ENCODE measurements at regions not wholly inside any gene's neighbourhood (a gene's known extent, or its start where the extent isn't known, plus 50 kb on each side); places are given as distances from the start of the nearest gene placed in this dataset.
"Not testable (repeated sequence)": the region's sequence is repeated elsewhere in the genome, so short reads cannot be mapped to it uniquely, and the experiment has no call there.

DNA sequence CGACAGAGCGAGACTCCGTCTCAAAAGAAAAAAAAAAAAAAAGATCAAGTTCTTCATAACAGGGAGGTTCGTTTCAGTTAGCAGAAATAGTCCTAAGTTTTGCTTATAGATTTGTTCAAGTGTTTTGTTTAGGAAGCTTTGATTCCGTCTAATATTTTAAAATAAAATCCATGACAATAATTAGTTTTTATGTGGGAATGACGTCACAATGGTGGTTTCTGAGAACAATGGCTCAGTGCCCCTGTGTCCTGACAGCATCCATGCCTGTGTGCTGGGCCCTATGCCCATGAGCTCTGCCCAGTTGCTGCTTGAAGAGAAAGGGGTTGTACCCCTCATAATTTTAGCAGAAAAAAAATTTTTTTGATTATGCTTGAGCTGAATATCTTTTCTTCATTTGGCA lies 134.0 kb downstream of the SST start:
- DNase-seq, result no peak

DNA sequence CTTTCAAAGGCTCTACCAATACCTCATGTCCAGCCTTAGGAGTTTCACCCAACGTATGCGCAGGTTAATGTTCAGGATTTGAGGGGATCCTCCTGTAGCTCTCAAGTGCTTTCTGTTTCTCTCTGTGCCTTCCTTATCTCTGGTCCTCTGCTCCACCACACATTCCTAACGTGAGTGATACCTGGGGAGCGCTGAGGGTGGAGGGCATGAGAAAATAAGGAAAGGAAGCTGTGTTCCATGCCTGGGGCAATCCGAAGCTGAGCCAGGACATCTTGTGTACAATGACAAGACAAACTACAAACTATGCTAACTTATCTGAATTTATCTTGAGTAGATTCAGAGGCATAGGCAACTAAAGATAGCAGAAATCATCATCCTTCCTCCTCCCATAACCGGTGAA lies 136.4 kb downstream of the SST start:
- DNase-seq, result no peak

DNA sequence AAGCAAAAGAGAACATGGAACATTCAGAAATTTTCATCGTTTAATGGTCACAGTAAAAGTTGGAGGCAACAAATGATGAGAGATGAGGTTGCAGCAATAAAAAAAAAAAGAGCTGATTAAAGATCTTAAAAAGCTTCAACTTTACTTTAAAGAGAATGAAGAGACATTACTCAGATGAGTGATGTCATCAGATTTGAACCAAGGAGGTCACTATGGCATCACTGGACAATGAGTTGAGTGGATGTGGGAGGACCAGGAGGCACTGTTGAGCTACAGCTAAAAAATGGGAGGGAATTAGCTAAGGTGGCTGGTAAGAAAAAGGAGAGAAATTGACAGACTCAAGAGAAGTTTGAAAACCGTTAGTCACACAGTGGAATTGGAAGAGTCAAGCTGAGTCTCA lies 138.4 kb downstream of the SST start:
- no peak for DNase-seq

DNA sequence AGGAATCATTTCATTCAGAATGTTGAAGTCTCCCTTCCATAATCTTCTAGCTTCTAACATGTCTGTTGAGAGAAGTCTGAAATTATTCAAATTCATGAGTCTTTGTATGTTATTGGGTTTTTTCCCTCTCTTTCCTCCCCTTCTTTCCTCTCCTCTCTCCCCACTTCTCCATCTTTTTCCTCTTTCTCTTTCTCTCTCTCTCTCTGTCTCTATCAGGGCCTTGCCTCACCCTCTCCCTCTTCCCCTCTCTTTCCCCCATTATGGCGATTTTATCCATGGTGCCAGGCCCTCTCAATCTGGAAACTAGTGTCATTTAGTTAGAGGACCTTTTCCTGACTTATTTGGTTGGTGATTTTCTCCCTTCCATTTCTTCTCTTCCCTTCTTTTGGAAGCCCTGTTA lies 147.3 kb downstream of the SST start:
- no peak for DNase-seq

DNA sequence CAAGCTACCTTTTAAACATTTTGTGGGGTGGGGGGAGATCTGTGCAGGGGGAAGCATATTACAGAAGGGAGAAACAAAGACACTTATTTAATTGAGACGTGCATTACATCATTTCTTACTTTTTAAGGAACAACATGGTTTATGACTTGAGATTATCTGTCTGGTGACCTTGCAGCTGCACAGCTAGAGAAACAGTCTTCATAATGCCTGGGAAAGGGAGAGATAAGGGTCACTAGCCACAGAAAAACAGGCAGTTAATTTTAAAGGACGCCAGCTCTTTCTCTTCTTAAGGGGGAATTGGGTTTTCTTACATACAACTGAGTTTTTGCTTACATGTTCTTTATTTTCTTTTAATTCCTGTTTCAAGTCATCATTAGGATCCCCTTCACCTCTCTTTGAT lies 147.9 kb downstream of the SST start:
- DNase-seq, result no peak

DNA sequence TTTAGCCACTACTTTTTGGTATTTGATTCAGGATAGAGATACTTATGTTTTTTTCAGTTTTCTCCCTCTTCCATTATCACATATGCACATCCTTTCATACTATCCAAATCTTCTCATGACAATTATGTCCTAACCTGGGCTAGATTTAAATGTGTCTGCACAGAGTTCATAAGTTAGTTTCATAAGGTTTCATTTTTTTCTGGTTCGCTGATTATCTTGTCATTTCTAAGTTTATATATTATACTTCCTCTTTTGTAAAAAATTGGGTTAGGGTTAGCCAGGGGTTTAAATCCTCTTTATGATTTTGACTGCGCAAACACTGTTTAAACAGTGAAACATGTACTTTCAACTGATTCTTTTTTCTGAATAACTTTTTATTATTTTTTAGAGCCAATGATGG lies 148.6 kb downstream of the SST start:
- DNase-seq, result no peak

DNA sequence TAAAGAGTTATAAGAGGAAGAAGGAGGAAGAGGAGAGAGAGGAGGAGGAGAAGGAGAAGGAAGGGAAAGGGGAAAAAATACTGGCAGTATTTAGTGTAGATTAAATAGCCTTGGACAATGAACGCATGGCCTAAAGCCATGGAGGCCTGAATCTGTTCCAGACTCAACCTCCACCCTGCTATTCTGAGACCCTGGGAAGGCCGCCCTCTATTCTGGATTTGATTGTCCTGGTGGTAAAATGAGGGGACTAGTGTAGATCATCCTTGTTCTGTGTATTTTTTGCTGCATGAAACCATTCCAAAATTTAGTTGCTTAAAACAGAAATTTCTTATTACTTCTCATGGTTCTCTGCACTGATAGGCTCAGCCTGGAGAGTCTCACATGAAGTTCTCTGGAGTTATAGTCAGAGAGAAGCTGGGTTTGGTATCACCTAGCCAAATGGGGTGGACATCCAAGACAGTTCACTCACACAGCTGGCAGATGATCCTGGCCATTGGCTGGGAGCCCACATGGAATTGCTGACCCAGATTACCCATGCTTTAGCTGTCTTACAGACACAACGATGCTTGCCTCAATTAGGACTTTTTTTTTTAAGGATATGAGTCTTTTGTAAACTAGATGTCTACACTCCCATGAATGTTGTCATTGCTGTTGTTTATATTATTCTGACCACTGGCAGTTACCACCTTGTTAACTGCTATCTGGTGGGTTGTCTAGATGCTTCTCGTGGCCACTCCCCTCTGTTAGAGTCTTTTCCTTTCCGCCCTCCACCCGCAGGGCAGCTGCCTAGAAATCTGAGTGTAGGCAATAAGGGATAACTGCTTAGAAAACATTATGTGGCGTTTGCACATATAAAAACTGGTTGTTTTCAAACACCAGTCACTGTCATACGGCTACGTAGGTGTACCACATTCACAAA lies 149.9 kb downstream of the SST start:
- no peak for DNase-seq

DNA sequence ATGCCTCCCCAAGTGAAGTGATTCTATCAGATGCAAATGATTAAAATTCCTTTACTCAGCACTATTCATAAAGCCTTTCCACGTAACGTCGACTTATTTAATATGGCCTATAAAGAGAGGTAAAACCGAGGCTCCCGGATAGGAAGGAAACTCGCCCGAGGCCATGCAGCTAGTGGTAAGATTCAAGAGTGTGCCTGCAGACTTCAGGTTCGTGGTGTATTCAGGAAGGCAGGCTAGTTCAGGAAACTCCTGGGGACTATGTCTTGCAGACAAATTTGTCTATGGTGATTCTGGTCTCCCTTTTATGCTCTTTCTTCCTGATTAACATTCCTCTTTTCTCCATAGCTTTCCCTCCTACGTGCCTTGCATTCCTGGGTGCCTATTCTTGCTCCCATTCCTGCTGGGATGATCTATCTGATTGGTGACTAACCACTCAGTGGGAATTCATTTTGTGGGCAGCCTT lies 150.7 kb downstream of the SST start:
- no peak for DNase-seq

DNA sequence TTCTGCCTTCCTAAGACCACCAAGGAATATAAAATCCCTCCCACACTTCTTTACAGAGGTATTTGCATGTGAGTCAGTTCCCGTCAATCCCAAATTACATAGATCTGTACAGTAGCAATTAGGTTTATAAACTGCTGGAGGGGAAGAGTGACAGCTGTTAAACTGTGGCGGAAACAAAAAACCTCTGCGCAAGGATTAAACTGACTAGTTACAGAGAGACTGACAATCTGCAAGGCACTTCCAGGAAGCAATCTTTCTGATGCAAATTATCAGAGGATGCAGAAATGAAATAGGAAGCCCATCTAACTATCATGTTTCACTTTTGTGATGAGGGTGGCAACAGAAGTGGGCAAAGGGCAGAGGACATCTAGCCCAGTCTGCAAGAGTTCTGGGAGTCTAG lies 150.4 kb downstream of the RTP4 start:
- DNase-seq, result no peak

DNA sequence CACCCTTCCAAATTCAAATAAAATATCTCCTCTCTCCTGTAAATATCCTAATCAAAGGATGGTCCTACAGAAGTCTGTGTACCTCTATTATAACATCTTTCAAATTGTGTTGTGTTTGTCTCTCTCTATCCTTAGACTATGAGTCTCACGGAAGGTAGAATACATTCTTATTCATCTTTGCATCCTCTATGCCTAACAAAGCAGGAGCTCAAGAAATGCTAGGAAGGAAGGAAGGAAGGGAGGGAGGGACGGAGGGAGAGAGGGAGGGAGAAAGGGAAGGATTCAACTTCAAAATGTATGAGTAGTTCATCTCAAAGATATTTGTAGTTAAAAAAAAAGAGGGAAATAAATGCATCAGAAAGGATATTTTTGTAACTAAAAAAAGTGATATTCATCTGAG lies 150.0 kb downstream of the RTP4 start:
- no peak for DNase-seq

DNA sequence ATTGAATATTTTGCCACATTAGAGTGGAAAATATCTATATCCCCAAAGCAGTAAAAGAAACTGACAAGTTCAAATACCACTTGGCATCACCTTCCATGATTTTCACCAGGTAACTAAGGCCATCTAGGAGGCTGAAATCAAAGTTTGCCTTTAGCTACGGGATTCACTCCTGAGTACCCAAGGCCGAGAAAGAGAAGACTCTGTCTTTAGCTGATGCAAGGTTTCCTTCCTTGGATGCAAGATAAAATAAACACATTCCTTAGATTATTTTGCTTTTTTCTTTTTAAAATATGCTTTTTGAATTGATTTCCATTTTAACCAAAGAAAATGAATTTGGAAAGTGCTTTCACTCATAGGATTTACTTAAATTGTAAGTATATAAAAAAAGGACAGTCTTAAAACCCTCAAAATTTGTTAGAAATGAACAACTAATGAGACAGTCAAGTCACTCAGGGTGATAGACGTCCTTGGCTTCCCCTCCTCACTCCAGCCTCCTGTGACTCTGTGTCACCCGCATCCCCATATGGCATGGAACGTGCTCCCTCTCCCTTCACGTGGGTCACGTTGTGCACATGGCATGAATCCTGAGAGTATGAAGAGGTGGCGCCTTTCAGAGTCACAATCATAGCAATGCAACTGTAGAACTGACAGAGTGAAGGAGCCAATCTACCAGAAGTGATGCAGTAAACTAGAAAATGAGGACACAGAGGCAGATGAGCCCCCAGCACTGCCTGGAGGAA lies 148.4 kb downstream of the RTP4 start:
- DNase-seq, result no peak

DNA sequence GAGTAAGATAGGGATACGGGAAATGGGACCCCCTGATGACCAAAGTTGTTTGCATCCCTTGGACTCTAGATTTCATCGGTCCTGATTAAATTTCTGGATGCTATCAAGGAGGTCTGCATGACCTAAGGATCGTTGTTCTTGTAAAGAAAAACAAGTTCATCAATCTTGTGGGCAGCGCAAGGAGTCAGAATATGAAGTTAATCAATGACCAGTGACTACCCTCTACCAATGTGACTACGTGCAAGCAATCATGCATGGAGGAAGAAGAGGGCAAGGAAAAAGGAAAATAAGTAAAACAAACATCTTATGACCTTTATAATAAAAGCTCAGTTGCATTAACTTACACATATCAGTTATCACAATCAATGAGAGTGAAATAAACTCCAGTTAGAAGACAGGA lies 139.7 kb downstream of the RTP4 start:
- DNase-seq, result no peak

DNA sequence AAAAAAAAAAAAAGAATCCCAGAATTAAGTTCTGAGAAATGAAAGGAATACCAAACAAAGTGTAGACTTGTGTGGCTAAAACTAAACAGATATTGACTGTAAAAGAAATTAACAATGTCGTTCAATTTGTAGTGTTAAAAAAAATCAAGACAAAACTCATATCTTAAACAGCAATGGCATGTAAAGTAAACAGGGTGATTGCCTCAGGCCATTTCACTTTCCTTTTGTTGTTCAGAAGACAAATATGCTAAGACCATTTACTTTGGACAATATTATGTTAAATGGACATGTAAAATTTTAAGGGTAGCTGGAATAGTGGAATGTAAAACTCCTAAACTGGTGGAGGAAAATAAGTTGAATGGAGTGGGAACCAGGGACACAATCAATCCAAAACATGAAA lies 139.1 kb downstream of the RTP4 start:
- no peak for DNase-seq

DNA sequence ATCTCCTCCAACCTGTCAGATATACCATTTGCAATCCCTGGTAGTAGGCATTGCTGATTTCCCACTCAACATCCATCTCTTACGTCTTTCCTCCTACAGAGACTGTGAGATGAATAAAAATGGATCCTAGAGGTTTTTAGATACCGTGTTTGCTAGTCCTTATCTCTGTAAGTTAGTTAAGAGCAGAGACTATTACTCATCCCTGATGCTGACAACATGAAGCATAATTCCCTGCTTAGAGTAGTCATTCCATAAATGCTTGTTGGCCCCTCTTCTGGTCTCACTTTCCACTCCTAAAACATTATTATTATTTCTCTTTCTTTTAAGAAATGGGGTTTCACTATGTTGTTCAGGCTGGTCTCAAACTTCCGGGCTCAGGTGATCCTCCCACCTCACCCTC lies 136.2 kb downstream of the RTP4 start:
- no peak for DNase-seq

DNA sequence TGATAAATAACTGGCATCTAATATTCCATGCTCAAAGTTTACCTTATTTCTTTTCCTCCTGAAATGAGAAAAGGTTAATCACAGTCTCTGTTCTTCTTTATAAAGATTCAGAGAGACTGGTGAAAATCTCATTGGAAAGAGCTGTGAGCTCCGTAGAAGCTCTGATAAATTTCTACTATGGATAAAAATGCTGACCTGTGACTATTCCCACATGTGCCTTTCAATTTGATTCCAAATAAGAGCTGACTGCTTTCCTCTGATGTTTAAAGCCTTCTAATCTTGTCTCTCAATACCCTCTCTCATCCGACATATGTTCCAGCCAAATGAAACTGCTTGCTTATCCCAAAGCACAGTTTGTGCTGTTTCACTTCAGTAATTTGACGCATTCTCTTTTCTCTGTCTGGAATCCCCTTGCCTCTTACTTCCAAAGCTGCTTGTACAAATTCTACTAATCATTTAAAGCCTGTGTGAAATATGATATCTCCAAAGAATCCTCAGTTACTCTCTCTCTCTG lies 130.1 kb downstream of the RTP4 start:
- no peak for DNase-seq

DNA sequence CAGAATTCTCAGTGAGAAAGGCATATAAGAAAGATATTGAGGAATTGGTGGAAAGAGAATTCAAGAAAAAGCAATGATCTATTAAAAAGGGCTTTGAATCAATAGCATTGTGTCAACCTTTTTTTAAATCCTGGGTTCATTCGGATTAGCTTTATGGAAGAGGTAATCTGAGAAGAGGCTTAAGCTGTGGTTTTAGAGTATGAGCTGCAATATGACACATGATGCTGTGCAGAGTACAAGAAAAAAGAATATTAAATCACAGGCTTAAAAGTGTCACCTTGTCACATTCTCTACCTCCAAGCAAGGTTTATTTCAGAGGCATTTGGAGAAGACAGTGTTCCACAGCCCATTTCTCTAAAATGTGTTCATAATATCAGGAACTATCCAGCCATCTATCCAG lies 128.9 kb downstream of the RTP4 start:
- no peak for DNase-seq

DNA sequence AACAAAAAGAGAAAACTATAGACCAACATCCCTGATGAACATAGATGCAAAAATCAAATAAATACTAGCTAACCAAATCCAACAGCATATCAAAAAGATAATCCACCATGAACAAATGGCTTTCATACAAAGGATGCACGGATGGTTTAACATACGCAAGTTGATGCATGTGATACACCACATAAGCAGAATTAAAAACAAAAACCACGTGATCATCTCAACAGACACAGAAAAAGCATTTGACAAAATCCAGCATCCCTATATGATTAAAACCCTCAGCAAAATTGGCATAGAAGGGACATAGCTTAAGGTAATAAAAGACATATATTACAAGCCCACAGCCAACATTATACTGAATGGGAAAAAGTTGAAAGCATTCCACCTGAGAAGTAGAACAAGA lies 125.9 kb downstream of the RTP4 start:
- DNase-seq, result not testable (repeated sequence)

DNA sequence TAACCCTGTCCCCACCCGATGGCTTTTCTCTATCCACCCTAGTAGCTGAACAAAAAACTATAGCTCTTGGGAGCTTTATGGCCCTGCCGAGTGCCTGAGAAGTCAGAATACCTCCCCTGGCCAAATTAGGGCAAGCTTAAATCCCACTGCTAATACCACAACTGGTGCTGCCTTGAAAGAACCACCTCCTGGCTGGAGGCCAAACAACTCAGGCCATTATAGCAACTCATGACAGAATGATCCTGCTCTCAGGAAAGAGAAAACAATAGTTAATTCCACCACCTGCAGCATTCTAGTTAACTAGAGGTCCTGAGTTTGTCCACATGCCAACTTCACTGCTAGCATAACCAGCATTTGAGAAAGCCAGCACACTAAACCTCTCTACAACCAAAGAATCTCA lies 123.2 kb downstream of the RTP4 start:
- no peak for DNase-seq

DNA sequence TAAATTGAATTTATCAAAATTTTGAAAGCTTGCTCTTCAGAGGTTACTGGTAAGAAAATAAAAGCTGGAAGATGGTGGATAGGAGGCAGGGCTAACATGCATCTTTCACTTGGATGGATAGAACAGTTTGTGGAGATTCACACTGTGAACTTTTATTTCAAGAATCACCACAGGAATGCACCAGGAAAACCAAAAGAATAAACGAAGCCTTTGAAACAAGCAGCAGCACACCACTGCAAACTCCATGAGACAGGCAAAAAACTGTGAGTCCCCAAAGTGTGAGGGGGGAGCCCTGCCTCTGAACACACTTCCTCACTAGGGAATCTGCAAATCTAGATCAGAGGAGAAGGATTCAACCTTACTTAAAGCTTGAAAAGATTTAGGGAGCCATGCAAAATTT lies 122.2 kb downstream of the RTP4 start:
- no peak for DNase-seq

DNA sequence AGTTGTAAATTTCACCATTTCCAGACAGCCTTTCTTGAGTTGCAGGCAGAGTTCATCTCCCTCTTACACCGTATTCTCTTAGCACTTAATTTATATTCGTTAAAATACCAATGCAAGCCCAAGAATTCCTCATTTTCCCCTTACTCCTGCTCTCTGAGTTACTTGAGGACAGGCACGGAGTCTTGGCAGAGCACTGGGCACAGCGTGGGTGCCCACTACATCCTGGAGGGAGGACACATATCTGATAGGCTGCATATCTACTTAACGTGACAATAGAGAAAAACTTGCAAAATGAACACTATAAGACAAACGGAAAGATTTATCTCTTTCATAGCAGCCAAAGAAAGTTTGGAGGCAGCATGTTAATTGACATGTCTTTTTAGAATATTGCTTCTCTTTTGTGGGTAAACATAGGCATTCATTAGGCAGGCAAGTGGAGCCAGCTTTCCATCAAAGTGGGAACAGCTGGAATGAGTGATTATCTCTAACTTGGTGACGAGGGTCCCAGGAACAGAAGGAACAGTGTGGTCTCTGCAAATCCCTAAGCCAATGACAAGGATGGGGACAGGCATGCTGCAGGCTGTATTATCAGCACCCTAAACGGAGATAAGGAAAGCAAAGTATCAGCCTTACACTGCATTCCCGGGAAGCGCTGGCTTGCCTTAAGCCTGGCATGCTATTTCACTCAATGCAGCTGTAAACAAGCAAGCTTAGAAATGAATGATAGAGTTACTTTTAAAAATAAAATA lies 116.5 kb downstream of the RTP4 start:
- no peak for DNase-seq

DNA sequence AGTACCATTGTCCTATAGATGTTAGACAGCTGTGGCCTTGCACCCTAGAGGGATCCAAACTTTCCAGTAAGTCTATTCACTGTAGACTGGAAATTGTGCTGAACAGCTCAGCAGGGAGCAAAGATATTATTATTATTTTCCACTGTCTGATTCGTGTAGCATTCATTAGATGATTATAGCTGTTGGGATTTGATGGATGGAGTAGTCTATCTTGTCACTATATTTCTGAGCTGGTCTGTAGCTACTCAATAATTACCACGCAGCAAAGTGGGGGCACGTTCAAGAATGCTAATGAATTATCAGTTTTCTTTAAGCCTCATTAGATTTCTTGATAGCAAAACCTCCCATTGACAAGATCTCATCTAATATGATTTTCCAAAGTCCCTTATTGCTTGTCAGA lies 113.2 kb downstream of the RTP4 start:
- no peak for DNase-seq

DNA sequence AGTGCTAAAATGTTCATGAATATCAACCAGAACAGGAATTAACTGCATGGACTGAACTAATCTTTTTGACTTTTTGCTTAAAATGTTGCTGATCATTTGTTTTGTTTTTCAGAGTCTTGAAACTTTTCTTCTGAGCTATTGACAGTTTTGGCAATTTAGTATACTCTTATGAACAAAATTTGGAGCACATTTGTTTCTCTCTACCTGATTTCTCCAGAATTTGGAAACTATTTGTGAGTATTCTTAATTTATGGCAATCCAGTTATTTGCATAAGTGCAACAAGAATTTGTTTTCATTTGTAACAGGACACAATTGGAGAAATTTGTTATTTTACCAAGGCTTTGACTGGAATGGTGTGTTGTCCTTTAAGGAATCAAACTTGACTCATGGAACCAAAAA lies 107.4 kb downstream of the RTP4 start:
- DNase-seq, result not testable (repeated sequence)

DNA sequence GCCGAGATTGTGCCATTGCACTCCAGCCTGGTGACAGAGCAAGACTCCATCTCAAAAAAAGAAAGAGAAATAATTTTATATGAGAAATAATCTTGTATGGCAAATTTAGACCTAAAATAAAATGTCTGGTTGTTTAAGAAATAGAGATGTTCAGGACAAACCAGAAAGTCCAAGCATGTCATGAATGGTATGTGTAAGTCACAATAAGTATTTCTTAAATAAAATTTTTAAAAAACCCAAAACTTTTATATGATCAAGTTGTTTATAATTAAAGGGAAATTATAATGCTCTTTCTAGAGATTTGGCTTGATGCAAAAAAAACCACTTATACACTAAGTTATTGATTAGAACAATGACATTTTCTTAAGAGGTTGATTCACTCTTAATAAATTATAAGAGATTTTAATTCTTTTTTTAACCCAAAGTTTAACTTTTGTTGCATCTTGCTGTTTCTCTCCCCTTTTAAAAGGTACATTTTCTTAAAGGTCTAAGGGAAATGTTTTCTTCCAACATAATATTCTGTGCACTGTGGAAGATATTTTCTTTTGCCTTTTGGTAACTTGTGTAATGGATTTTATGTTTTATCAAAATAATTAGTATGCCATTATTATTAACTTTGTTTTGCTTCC lies 105.7 kb downstream of the RTP4 start:
- DNase-seq, result no peak
